MCF 10A (cell line): ENCODE measurements at regions not wholly inside any gene's neighbourhood (a gene's known extent, or its start where the extent isn't known, plus 50 kb on each side); places are given as distances from the start of the nearest gene placed in this dataset.
A peak's percentile ranks its signal among the peaks of the same experiment; 100 is the strongest.

Experiments used
- BruUV-seq: library from RNA; stranded (reverse); fragments of 400-500 nt; replicated peaks from 2 replicates; lab custom pipeline; 2021; lab: Mats Ljungman, UMichigan
- CTCF ChIA-PET: fragments of 300-600 bp; sonication (Branson Sonifier 250); formaldehyde crosslinking; extraction: SDS; loops from one replicate; lab custom pipeline; 2021; ENCODE audit warnings: antibody characterized with exemption, inconsistent platforms; lab: Yijun Ruan, JAX
- POLR2A ChIA-PET: fragments of 300-600, 350-650 bp; sonication (Branson Sonifier 250); formaldehyde crosslinking; extraction: SDS; loops from one replicate; lab custom pipeline; 2020; ENCODE audit warnings: antibody characterized with exemption, inconsistent platforms; lab: Yijun Ruan, JAX
- DNase-seq: peaks from one replicate; pipeline ENCODE4 v3.0.0-alpha.2; 2018; ENCODE audit not compliant: unreplicated experiment
- H3K27ac Mint-ChIP-seq: one replicate; pipeline ENCODE4 v1.8.0; 2022; ENCODE audit warnings: mild to moderate bottlenecking, low read depth, mixed read lengths; ENCODE audit not compliant: unreplicated experiment
- H3K27me3 Mint-ChIP-seq: one replicate; pipeline ENCODE4 v1.8.0; 2022; ENCODE audit warnings: mixed read lengths; ENCODE audit not compliant: insufficient read depth, unreplicated experiment
- H3K36me3 Mint-ChIP-seq: one replicate; pipeline ENCODE4 v1.8.0; 2022; ENCODE audit warnings: mild to moderate bottlenecking, moderate library complexity, mixed read lengths; ENCODE audit not compliant: insufficient read depth, unreplicated experiment
- H3K4me1 Mint-ChIP-seq: one replicate; pipeline ENCODE4 v1.8.0; 2022; ENCODE audit warnings: mixed read lengths; ENCODE audit not compliant: insufficient read depth, unreplicated experiment
- H3K4me3 Mint-ChIP-seq: one replicate; pipeline ENCODE4 v1.8.0; 2022; ENCODE audit warnings: mild to moderate bottlenecking, moderate library complexity, mixed read lengths; ENCODE audit not compliant: unreplicated experiment
- H3K9me3 Mint-ChIP-seq: one replicate; pipeline ENCODE4 v1.8.0; 2022; ENCODE audit warnings: mixed read lengths; ENCODE audit not compliant: unreplicated experiment
- CTCF ChIP-seq: fragments of 200-600 bp; IDR thresholded peaks from one replicate; pipeline ENCODE4 v1.8.0; 2022; ENCODE audit warnings: antibody characterized with exemption, mild to moderate bottlenecking; ENCODE audit not compliant: unreplicated experiment
- intact Hi-C: fragments of 100-400 bp; cut with micrococcal nuclease; formaldehyde crosslinking; loops from 2 replicates; pipeline ENCODE4 v1.14.1; 2022

GRCh38 chr10:111479966-111480365 lies 403.1 kb downstream of the ADRA2A start:
- no peaks in the 10 kb centered on the region for H3K36me3 Mint-ChIP-seq
- no peak for TF ChIP-seq CTCF
- CTCF ChIA-PET = interaction anchor here (0.5 to 1.2 kb wide), 4 partner anchors 10 to 317 kb away, joined by 3 read pairs; no protein-coding TSS in a partner anchor
- BruUV-seq = no TSS peak
- POLR2A ChIA-PET = interaction anchor here (1.6 kb wide), 1 partner anchor 9 kb away, joined by 3 read pairs; no protein-coding TSS in a partner anchor
- peak; percentile 29 for DNase-seq
- peaks cover 32% of the 10 kb centered on the region for H3K4me1 Mint-ChIP-seq
- no peak overlapping the region for H3K4me3 Mint-ChIP-seq
- intact Hi-C loops = no loop called here
- peak overlapping the region; percentile 39 for H3K27ac Mint-ChIP-seq
- H3K9me3 Mint-ChIP-seq = no peaks in the 10 kb centered on the region
- no peaks in the 10 kb centered on the region for H3K27me3 Mint-ChIP-seq

- Mint-ChIP-seq H3K4me1 (peaks cover 27% of the 10 kb centered on the region), H3K4me3 (no peak overlapping the region), H3K27ac (no peak overlapping the region), H3K36me3 (no peaks in the 10 kb centered on the region), H3K9me3 (no peaks in the 10 kb centered on the region), H3K27me3 (no peaks in the 10 kb centered on the region)
- ChIA-PET CTCF (interaction anchor here (0.7 to 1.5 kb wide), 4 partner anchors 116 to 656 kb away, joined by 3 to 5 read pairs (median 3); no protein-coding TSS in a partner anchor), POLR2A (interaction anchor here (0.6 to 1.6 kb wide), 7 partner anchors 8 to 563 kb away, joined by 3 to 6 read pairs (median 3); no protein-coding TSS in a partner anchor)
- BruUV-seq = no TSS peak
- peak; percentile 92 for DNase-seq
- TF ChIP-seq CTCF = no peak
- intact Hi-C loops = no loop called here
Observed at GRCh38 chr10:111481261-111481826, 404.5 kb downstream of the ADRA2A start.

GRCh38 chr10:111481866-111482265 lies 405.0 kb downstream of the ADRA2A start:
- Mint-ChIP-seq H3K4me3 (no peak overlapping the region), H3K36me3 (no peaks in the 10 kb centered on the region), H3K27ac (no peak overlapping the region), H3K9me3 (no peaks in the 10 kb centered on the region), H3K4me1 (peaks cover 27% of the 10 kb centered on the region), H3K27me3 (no peaks in the 10 kb centered on the region)
- TF ChIP-seq CTCF = no peak
- no peak for DNase-seq
- intact Hi-C loops = no loop called here
- BruUV-seq = no TSS peak
- ChIA-PET CTCF (interaction anchor here (0.8 to 1.5 kb wide), 3 partner anchors 72 to 655 kb away, joined by 3 read pairs; no protein-coding TSS in a partner anchor), POLR2A (interaction anchor here (0.6 to 1.4 kb wide), 5 partner anchors 9 to 563 kb away, joined by 3 to 6 read pairs (median 3); no protein-coding TSS in a partner anchor)

GRCh38 chr10:111482621-111483216 lies 405.9 kb downstream of the ADRA2A start:
- no peak for TF ChIP-seq CTCF
- DNase-seq = no peak
- no peaks in the 10 kb centered on the region for H3K27me3 Mint-ChIP-seq
- H3K4me1 Mint-ChIP-seq = peaks cover 27% of the 10 kb centered on the region
- H3K27ac Mint-ChIP-seq = no peak overlapping the region
- BruUV-seq = no TSS peak
- H3K4me3 Mint-ChIP-seq = no peak overlapping the region
- intact Hi-C loops = no loop called here
- no peaks in the 10 kb centered on the region for H3K36me3 Mint-ChIP-seq
- ChIA-PET CTCF (interaction anchor here (0.8 to 1.2 kb wide), 2 partner anchors 71 to 116 kb away, joined by 3 to 5 read pairs; no protein-coding TSS in a partner anchor), POLR2A (interaction anchor here (1.0 to 1.4 kb wide), 3 partner anchors 9 to 564 kb away, joined by 3 to 5 read pairs (median 3); no protein-coding TSS in a partner anchor)
- H3K9me3 Mint-ChIP-seq = peaks cover 5% of the 10 kb centered on the region
